ENCODE measurements at regions not wholly inside any gene's neighbourhood (a gene's known extent, or its start where the extent isn't known, plus 50 kb on each side); places are given as distances from the start of the nearest gene placed in this dataset.

- no peak for TF ChIP-seq CTCF (IDR thresholded peaks at IDR 0.05)
- no peak for TF ChIP-seq EP300 (IDR thresholded peaks at IDR 0.05; ENCODE audit: low read depth)
- no peak for TF ChIP-seq POLR2A (IDR thresholded peaks at IDR 0.05)
- no peak for TF ChIP-seq POLR2AphosphoS5 (IDR thresholded peaks at IDR 0.05)
Measured at GRCh38 chr15:93221759-93222158, 132.7 kb upstream of the RGMA start.
